A549 (cell line): ENCODE measurements at regions not wholly inside any gene's neighbourhood (a gene's known extent, or its start where the extent isn't known, plus 50 kb on each side); places are given as distances from the start of the nearest gene placed in this dataset.

ENCODE experiments used
- CTCF ChIP-seq: fragments of >200 bp; sonication (Bioruptor Twin); formaldehyde crosslinking; IDR thresholded peaks from 3 replicates; pipeline ENCODE4 v1.5.1; 2016
- HOXB5 ChIP-seq: fragments of 250-450 bp; sonication (Bioruptor Pico); IDR thresholded peaks from 2 replicates; pipeline ENCODE4 v1.5.0; 2020; ENCODE audit warnings: mild to moderate bottlenecking, moderate library complexity
- MAFK ChIP-seq: fragments of 450-650 bp; IDR thresholded peaks from 2 replicates; pipeline ENCODE4 v1.6.1; 2014; ENCODE audit not compliant: partially characterized antibody
- MAX ChIP-seq: IDR thresholded peaks from 2 replicates; pipeline ENCODE4 v1.6.1; 2012
- POLR2A ChIP-seq: IDR thresholded peaks from 2 replicates; pipeline ENCODE4 v1.6.1; 2012; ENCODE audit warnings: mild to moderate bottlenecking, low read length
- RFX5 ChIP-seq: fragments of 450-650 bp; IDR thresholded peaks from 2 replicates; pipeline ENCODE4 v1.7.1; 2014; ENCODE audit warnings: antibody characterized with exemption, mild to moderate bottlenecking, moderate library complexity
- SMC3 ChIP-seq: fragments of >200 bp; sonication (Bioruptor Twin); formaldehyde crosslinking; IDR thresholded peaks from 3 replicates; pipeline ENCODE4 v1.6.1; 2018; ENCODE audit warnings: inconsistent platforms
- SREBF2 ChIP-seq: fragments of 450-650 bp; IDR thresholded peaks from 2 replicates; pipeline ENCODE4 v1.6.1; 2014; ENCODE audit warnings: mild to moderate bottlenecking, moderate library complexity
- ZFP36 ChIP-seq: fragments of 450-650 bp; IDR thresholded peaks from 2 replicates; pipeline ENCODE4 v1.6.1; 2014; ENCODE audit warnings: borderline replicate concordance; ENCODE audit not compliant: partially characterized antibody

GRCh38 chr1:234942879-234943506 is 185.6 kb downstream of the TOMM20 start:
- no peak for TF ChIP-seq SREBF2
- no peak for TF ChIP-seq CTCF
- no peak for TF ChIP-seq RFX5
- TF ChIP-seq HOXB5 = no peak
- TF ChIP-seq SMC3 = no peak
- no peak for TF ChIP-seq POLR2A
- TF ChIP-seq MAX = no peak
- TF ChIP-seq ZFP36 = no peak
- TF ChIP-seq MAFK = no peak
